Retinal pigment epithelial cell (primary cell): ENCODE measurements at regions not wholly inside any gene's neighbourhood (a gene's known extent, or its start where the extent isn't known, plus 50 kb on each side); places are given as distances from the start of the nearest gene placed in this dataset.

Experiments
- DNase-seq: peaks from one replicate; pipeline ENCODE4 v3.0.0-alpha.2; 2010; ENCODE audit warnings: low read depth
- H3K4me3 ChIP-seq: 2 replicates; pipeline ENCODE4 v1.5.1; 2011; ENCODE audit warnings: mild to moderate bottlenecking, low read length, control low read depth, moderate library complexity
- CTCF ChIP-seq: conservative IDR thresholded peaks from 2 replicates; pipeline ENCODE4 v1.5.1; 2011; ENCODE audit warnings: low read depth, low read length, control low read depth, inconsistent platforms

- no peak overlapping the region for H3K4me3 ChIP-seq
- no peak for TF ChIP-seq CTCF
- no peak for DNase-seq
These were observed 1270.8 kb downstream of the PCDH9 start for GRCh38 chr13:65959305-65959704.

- no peak overlapping the region for H3K4me3 ChIP-seq
- no peak for TF ChIP-seq CTCF
- no peak for DNase-seq
These were observed 1283.7 kb downstream of the PCDH9 start for GRCh38 chr13:65946387-65946786.

GRCh38 chr13:65943708-65944107, 1286.4 kb downstream of the PCDH9 start:
- no peak for DNase-seq
- H3K4me3 ChIP-seq, result no peak overlapping the region
- TF ChIP-seq CTCF, result no peak

- TF ChIP-seq CTCF, result no peak
- DNase-seq, result no peak
- H3K4me3 ChIP-seq, result no peak overlapping the region
These were observed 1287.1 kb downstream of the PCDH9 start for GRCh38 chr13:65943024-65943423.

- no peak for TF ChIP-seq CTCF
- no peak for DNase-seq
- no peak overlapping the region for H3K4me3 ChIP-seq
These were observed 1289.4 kb downstream of the PCDH9 start for GRCh38 chr13:65940720-65941119.

GRCh38 chr13:65937251-65937650, 1292.9 kb downstream of the PCDH9 start:
- TF ChIP-seq CTCF, result no peak
- no peak for DNase-seq
- no peak overlapping the region for H3K4me3 ChIP-seq

- H3K4me3 ChIP-seq, result no peak overlapping the region
- TF ChIP-seq CTCF, result no peak
- DNase-seq, result no peak
These were observed 1293.9 kb downstream of the PCDH9 start for GRCh38 chr13:65936249-65936648.
